HEK293 (cell line): ENCODE measurements at regions not wholly inside any gene's neighbourhood (a gene's known extent, or its start where the extent isn't known, plus 50 kb on each side); places are given as distances from the start of the nearest gene placed in this dataset.
A peak's percentile ranks its signal among the peaks of the same experiment; 100 is the strongest.

Experiments used
- CTCF ChIA-PET: fragments of 350-600 bp; formaldehyde crosslinking; extraction: SDS; loops from one replicate; lab custom pipeline; 2021; ENCODE audit warnings: antibody characterized with exemption; lab: Yijun Ruan, JAX
- POLR2A ChIA-PET: fragments of 300-600 bp; formaldehyde crosslinking; extraction: SDS; loops from one replicate; lab custom pipeline; 2020; ENCODE audit warnings: antibody characterized with exemption, inconsistent platforms; lab: Yijun Ruan, JAX
- H3K27ac ChIP-seq: fragments of 200-500 bp; sonication (Bioruptor generic); 2 replicates; pipeline ENCODE4 v1.5.1; 2014; ENCODE audit warnings: low read depth, low read length, control low read depth, inconsistent platforms; ENCODE audit errors: extremely low read depth
- H3K36me3 ChIP-seq, 2 experiments: fragments of 200-500 bp in 1 of 2; sonication (Bioruptor generic) in 1 of 2; 1 replicate in 1 of 2; 2 replicates in 1 of 2; pipeline ENCODE4 v1.5.1; 2014 to 2017; ENCODE audit warnings: inconsistent platforms in 2 of 2, low read length in 2 of 2; ENCODE audit not compliant: control insufficient read depth in 2 of 2, insufficient read depth in 1 of 2
- H3K4me1 ChIP-seq: fragments of 200-500 bp; sonication (Bioruptor generic); 2 replicates; pipeline ENCODE4 v1.5.1; 2014; ENCODE audit warnings: mild to moderate bottlenecking, low read length, inconsistent platforms; ENCODE audit not compliant: control insufficient read depth, insufficient read depth
- H3K4me3 ChIP-seq: 2 replicates; pipeline ENCODE4 v1.5.1; 2011; ENCODE audit warnings: low read depth, mild to moderate bottlenecking, control low read depth, low read length, moderate library complexity
- H3K9me3 ChIP-seq: fragments of 200-500 bp; sonication (Bioruptor generic); 2 replicates; pipeline ENCODE4 v1.5.1; 2014; ENCODE audit warnings: low read depth, low read length, inconsistent platforms; ENCODE audit not compliant: control insufficient read depth, insufficient read depth
- ATF2 ChIP-seq: fragments of 450-650 bp; formaldehyde crosslinking; IDR thresholded peaks from 2 replicates; pipeline ENCODE4 v1.5.1; 2016; ENCODE audit warnings: missing biosample characterization, missing genetic modification characterization, low read depth
- GLIS1 ChIP-seq: fragments of 450-650 bp; formaldehyde crosslinking; IDR thresholded peaks from 2 replicates; pipeline ENCODE4 v1.5.1; 2016; ENCODE audit warnings: missing biosample characterization, missing genetic modification characterization
- KLF8 ChIP-seq: fragments of 450-650 bp; formaldehyde crosslinking; IDR thresholded peaks from 2 replicates; pipeline ENCODE4 v1.5.1; 2016; ENCODE audit warnings: missing biosample characterization, missing genetic modification characterization
- PRDM10 ChIP-seq: fragments of 450-650 bp; formaldehyde crosslinking; IDR thresholded peaks from 2 replicates; pipeline ENCODE4 v1.5.1; 2016; ENCODE audit warnings: missing biosample characterization, missing genetic modification characterization
- REPIN1 ChIP-seq: fragments of 450-650 bp; formaldehyde crosslinking; IDR thresholded peaks from 2 replicates; pipeline ENCODE4 v1.5.1; 2017; ENCODE audit warnings: missing biosample characterization, missing genetic modification characterization, low read depth
- SETDB1 ChIP-seq: IDR thresholded peaks from one replicate; pipeline ENCODE4 v1.6.1; 2017; ENCODE audit warnings: mild to moderate bottlenecking, low read length, moderate library complexity, mixed read lengths; ENCODE audit not compliant: insufficient read length
- ZBTB6 ChIP-seq: fragments of 450-650 bp; formaldehyde crosslinking; IDR thresholded peaks from 2 replicates; pipeline ENCODE4 v1.5.1; 2017; ENCODE audit warnings: missing biosample characterization, missing genetic modification characterization
- ZNF175 ChIP-seq: fragments of 450-650 bp; formaldehyde crosslinking; IDR thresholded peaks from 2 replicates; pipeline ENCODE4 v1.5.1; 2016; ENCODE audit warnings: missing biosample characterization, missing genetic modification characterization
- ZNF18 ChIP-seq: fragments of 450-650 bp; formaldehyde crosslinking; IDR thresholded peaks from 2 replicates; pipeline ENCODE4 v1.5.1; 2016; ENCODE audit warnings: missing biosample characterization, missing genetic modification characterization
- ZNF24 ChIP-seq: fragments of 450-650 bp; formaldehyde crosslinking; IDR thresholded peaks from 2 replicates; pipeline ENCODE4 v1.5.1; 2016; ENCODE audit warnings: missing biosample characterization, missing genetic modification characterization
- ZNF280D ChIP-seq: fragments of 450-650 bp; formaldehyde crosslinking; IDR thresholded peaks from 2 replicates; pipeline ENCODE4 v1.5.1; 2016; ENCODE audit warnings: missing biosample characterization, missing genetic modification characterization
- ZNF311 ChIP-seq: fragments of 450-650 bp; formaldehyde crosslinking; IDR thresholded peaks from 2 replicates; pipeline ENCODE4 v1.5.1; 2017; ENCODE audit warnings: missing biosample characterization, missing genetic modification characterization, borderline replicate concordance
- ZNF37A ChIP-seq: fragments of 450-650 bp; IDR thresholded peaks from 2 replicates; pipeline ENCODE4 v1.5.1; 2018; ENCODE audit warnings: missing biosample characterization, missing genetic modification characterization
- ZNF501 ChIP-seq: fragments of 450-650 bp; formaldehyde crosslinking; IDR thresholded peaks from 2 replicates; pipeline ENCODE4 v1.5.1; 2016; ENCODE audit warnings: missing biosample characterization, missing genetic modification characterization
- ZNF518A ChIP-seq: fragments of 450-650 bp; formaldehyde crosslinking; conservative IDR thresholded peaks from 2 replicates; pipeline ENCODE4 v1.5.1; 2016; ENCODE audit warnings: low read depth, missing biosample characterization, missing genetic modification characterization
- ZNF530 ChIP-seq: fragments of 450-650 bp; formaldehyde crosslinking; IDR thresholded peaks from 2 replicates; pipeline ENCODE4 v1.5.1; 2016; ENCODE audit warnings: low read depth, missing biosample characterization, missing genetic modification characterization
- ZNF600 ChIP-seq: fragments of 450-650 bp; formaldehyde crosslinking; IDR thresholded peaks from 2 replicates; pipeline ENCODE4 v1.5.1; 2016; ENCODE audit warnings: missing biosample characterization, missing genetic modification characterization

- no peak overlapping the region for H3K27ac ChIP-seq
- TF ChIP-seq ZNF175 (tag by site-specific recombination) (no peak), SETDB1 (no peak), REPIN1 (tag by site-specific recombination) (no peak), ATF2 (peak; percentile 85)
- CTCF ChIA-PET, result interaction anchor here (0.6 to 0.7 kb wide), 2 partner anchors 17 to 117 kb away, joined by 3 read pairs; no protein-coding TSS in a partner anchor
Measured at GRCh38 chr6:27121640-27122039, 125.9 kb upstream of the PRSS16 start.

GRCh38 chr6:27124252-27124657 lies 123.2 kb upstream of the PRSS16 start:
- CTCF ChIA-PET, result interaction anchor here (1.0 kb wide), 1 partner anchor 39 kb away, joined by 4 read pairs; no protein-coding TSS in a partner anchor
- TF ChIP-seq ZNF518A (tag by site-specific recombination) (no peak), ZNF37A (tag by site-specific recombination) (no peak), KLF8 (no peak), ZNF24 (tag by site-specific recombination) (no peak), ZNF530 (tag by site-specific recombination) (no peak), GLIS1 (tag by site-specific recombination) (no peak), ZNF280D (tag by site-specific recombination) (no peak), PRDM10 (tag by site-specific recombination) (no peak), ZBTB6 (tag by site-specific recombination) (no peak), ZNF18 (no peak), ZNF311 (tag by site-specific recombination) (no peak), ZNF501 (tag by site-specific recombination) (no peak), ZNF600 (tag by site-specific recombination) (no peak)

More at GRCh38 chr6:27121640-27122039, 125.9 kb upstream of the PRSS16 start:
- POLR2A ChIA-PET, result interaction anchor here (0.9 kb wide), 1 partner anchor 10 kb away, joined by 3 read pairs; no protein-coding TSS in a partner anchor
- Histone ChIP-seq H3K36me3 (peaks cover 0 to 12% of the 10 kb centered on the region in 2 experiments; a peak in 1 of 3 replicates), H3K9me3 (no peaks in the 10 kb centered on the region), H3K4me1 (no peaks in the 10 kb centered on the region), H3K4me3 (no peak overlapping the region)

More at GRCh38 chr6:27124252-27124657, 123.2 kb upstream of the PRSS16 start:
- POLR2A ChIA-PET, result interaction anchor here (2.3 kb wide), 1 partner anchor 23 kb away, joined by 6 read pairs; a partner anchor contains a TSS
- Histone ChIP-seq H3K27ac (no peak overlapping the region), H3K4me3 (no peak overlapping the region), H3K36me3 (peaks cover 0 to 12% of the 10 kb centered on the region in 2 experiments; a peak in 1 of 3 replicates), H3K9me3 (no peaks in the 10 kb centered on the region), H3K4me1 (peaks cover 5% of the 10 kb centered on the region)
